Stimulated activated CD4-positive, alpha-beta T cell treated with anti-CD3 and anti-CD28 coated beads, TNF-alpha, amount 100 ng/mL, for 4 hours (primary cell): ENCODE measurements at regions not wholly inside any gene's neighbourhood (a gene's known extent, or its start where the extent isn't known, plus 50 kb on each side); places are given as distances from the start of the nearest gene placed in this dataset.
A peak's percentile ranks its signal among the peaks of the same experiment; 100 is the strongest.

Source experiments
- DNase-seq, 3 experiments: peaks; one replicate each; pipeline ENCODE4 v3.0.0-alpha.2; 2020; ENCODE audit warnings: low read depth in 3 of 3

DNA sequence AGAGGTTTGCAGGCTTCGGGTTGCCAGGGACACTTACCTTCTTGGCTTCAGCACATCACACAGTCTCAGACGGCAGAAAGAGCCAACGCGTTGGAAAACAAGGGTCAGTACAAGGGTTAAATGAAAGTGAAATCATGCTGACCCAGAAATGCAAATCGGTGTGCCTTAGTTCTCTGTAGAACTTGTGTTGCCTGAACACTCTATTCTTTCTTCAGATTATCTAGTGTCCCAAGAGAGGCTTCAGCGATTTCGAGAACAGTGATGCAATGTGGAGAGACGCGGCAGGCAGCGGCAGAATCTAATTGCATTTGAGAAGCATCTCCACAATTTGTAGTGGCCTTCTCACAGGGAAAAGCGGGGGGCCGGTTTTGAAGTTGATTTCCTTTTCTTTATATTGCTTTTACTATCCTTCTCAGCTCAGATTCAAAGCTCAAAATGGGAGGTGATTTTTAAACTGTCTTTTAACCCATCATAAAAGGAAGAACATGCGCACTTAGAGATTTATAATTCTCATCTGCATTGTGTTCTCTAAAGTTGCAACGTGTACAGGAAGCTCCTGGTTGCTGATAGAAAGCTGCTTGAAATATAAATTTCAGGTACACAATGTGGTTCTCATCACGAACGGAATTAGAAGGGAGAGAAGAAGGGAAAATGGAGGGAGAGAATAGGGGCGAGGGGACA, 67.8 kb upstream of the EGLN3 start:
- peak in 1 of 3 experiments; percentile 1 for DNase-seq

DNA sequence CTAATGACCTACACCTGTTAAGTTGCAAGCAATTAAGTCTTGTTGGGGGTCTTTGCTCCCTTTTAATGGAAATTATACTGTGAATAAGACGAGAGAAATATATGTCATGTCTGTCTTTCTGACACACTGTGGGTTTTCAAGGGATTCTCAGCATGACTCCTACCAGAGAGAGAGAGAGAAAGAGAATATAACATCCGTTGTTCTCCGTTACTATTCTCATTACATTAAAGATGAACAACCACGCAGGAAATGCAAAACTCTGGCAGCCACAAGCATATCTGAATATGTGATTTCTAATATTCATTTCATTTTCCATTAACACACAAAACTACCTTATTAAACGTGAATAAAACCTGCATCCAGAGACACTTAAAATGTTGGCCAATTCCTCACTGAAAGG, 67.3 kb upstream of the EGLN3 start:
- no peak for DNase-seq

DNA sequence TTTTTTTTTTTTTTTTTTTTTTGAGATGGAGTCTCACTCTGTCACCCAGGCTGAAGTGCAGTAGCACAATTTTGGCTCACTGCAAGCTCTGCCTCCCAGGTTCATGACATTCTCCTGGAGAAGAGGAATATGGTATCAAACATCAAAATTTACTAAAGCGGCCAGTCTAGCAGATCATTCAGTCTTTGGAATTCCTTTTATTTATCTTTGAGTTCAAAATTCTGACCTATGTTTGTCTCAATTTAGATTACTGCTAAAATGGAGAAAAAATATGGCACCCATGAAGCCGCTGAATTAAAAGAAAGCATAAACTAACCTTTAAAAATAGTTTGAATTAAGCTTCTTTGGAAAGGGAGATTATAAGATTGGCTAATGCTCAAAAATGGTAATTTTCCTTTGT, 64.5 kb upstream of the EGLN3 start:
- DNase-seq, result no peak

DNA sequence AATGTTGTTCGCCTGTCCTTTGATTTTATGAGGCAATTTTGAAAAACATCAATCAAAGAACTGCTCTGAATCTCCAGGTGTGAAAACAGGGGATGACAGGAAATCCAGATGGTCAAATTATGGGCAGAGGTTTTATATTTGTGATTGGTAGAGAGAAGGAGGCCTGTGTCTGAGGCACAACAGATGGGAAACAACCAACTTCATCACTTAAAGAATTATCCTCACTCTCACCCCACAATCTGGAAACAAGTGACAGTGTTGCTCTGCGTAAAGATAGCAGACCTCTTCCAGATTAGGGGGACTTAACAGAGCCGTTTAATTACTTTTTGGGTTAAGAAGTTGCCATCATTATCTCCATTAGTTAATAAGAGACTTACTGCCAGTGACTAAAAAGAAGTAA, 64.1 kb upstream of the EGLN3 start:
- no peak for DNase-seq

DNA sequence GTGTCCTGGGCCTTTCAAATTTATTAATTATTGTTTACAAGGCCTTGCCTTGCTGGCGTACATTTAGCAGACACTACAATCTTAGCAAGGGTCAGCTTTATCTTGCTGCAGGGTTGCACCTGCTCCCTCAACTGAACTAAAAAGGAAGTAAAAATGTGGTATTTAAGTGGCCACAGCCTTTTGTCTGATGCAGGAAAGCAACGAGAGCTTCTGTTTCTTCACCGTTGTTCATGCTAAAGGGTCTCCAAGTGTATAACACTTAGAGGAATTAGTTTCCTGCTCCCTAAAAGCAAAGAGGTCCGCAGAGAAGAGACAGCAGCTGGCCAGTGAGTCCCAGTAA, 62.8 kb upstream of the EGLN3 start:
- DNase-seq, result no peak

DNA sequence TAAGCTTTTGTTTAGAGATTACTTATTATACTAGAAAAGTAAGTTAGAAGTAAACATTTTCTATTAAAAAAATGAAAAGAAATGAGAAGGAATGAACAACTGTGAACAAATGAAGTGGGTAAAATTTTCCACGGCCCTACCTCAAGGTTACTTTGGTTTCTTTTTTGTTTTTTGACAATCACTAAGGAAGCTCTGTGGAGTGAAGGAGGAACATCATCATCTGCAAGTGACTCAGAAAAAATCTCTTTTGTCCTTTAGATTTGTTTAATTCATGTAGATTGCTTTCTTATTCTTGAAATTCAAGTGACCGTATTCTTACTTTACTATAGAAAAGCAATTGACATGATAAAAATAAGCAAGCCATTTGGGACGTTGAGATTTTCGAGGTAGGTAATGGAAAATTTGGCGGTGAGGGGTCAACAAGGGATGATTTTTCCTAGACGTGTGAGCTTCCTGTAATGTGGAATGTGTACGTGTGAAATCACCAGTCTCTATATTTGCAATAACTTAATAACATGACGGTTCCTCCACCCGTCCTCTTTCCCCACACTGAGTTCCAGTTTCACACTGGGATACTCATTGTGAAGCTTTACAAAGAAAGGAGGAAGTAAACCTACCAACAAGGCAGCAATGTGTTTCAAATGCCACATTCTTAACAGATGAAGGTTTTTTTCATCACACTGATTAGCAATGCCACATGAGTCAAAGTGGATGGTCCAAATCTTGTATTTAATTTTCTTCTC, 62.3 kb upstream of the EGLN3 start:
- DNase-seq, result no peak

DNA sequence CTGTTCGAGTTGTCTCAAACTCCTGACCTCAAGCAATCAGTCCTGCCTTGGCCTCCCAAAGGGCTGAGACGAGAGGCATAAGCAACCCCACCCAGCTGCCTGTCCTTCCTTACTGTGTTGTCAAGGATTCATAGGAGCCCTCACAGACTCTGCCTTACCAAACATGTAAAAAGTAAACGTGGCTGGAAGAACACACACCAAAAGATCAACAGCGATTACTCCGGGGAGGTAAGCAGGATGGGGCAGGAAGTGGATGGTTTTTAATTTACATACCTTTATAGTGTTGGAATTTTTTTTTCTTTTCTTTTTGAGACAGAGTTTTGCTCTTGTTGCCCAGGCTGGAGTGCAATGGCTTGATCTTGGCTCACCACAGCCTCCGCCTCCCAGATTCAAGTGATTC, 61.5 kb upstream of the EGLN3 start:
- DNase-seq, result no peak

DNA sequence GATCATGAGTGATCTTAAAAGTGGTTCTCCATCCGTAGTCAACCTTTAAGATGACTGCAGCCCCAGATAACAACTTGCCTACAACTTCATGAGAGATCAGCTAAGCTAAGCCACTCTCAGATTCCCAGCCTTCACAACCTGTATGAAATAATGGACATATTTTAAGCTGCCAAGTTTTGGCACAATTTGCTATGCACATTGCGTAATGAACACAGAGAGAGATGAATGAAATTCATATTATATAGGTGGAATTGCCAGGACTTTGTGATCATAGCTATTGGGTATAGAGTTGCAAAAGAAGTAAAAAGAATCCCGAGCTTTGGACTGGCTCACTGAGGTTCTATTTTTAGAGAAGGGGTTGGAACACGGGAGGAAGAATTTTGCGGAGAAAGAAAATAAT, 59.1 kb upstream of the EGLN3 start:
- DNase-seq, result no peak

DNA sequence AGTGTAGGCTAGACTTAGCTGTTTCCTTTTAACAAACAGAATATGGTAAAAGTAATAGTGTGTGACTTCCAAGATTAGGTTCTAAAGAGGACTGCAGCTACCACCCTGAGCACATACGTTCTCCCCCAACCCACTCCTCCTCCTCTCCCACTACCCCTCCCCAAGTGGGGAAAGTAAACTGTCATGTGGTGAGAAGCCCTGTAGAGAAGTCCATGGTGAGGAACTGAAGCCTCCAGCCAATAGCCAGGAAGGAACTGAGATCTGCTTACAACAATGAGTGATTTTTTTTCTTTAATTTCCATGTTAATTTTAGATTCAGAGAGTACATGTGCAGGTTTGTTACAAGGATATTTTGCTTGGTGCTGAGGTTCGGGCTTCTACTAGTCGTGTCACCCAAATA, 57.0 kb upstream of the EGLN3 start:
- DNase-seq, result no peak

DNA sequence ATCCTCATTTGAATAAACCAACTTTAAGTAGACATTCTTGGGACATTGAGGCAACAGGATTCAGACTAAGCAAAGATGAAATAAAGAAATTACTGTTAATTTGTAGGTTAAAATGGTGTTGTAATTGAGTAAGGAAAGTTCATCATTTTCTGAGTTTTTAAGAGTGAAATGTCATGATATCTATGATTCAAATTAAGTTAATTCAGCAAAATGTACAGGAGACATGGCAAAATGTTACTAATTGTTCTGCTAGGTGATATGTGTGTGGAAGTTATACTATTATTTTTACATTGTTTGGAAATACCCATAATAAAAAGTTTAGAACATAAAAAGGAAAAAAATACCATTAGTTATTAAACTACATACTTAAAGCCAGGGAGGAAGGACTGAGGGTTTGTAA, 55.0 kb upstream of the EGLN3 start:
- DNase-seq, result no peak

DNA sequence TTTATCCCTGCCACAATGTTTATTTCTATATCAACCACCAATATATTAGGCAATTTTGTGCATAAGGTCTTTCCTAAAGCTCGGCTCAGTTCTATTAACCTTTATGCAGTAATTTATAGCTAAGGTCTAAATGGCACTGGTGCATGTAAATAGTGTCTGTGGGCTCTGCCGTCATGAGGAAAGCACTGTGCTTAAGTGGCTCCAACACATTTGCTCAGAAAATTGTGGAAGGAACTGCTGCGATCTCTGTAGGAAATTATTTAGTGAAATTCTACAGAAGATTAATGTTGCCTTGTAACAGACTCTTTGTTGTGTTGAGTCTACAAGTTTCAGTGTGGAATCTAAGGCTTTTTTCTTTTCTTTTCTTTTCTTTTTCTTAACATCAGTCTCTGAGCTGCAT, 54.0 kb upstream of the EGLN3 start:
- no peak for DNase-seq

DNA sequence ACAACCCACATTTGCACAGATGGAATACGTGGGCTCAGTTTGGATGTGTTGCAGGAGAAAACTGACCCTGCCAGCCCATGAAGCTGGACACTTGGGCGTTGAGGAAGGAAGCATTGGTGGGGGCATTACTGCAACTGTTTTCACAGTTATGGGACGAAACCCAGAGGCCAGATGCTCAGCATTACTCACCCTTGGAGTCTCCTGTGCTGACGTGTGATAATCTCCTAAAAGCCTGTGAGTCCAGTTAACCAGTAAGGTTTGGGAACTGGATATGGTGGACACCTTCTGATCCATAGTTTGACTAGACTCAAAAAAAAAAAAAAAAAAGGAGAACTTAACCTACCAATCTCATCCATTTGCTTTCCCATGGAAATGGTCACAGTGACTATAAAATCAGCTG, 52.8 kb upstream of the EGLN3 start:
- no peak for DNase-seq

DNA sequence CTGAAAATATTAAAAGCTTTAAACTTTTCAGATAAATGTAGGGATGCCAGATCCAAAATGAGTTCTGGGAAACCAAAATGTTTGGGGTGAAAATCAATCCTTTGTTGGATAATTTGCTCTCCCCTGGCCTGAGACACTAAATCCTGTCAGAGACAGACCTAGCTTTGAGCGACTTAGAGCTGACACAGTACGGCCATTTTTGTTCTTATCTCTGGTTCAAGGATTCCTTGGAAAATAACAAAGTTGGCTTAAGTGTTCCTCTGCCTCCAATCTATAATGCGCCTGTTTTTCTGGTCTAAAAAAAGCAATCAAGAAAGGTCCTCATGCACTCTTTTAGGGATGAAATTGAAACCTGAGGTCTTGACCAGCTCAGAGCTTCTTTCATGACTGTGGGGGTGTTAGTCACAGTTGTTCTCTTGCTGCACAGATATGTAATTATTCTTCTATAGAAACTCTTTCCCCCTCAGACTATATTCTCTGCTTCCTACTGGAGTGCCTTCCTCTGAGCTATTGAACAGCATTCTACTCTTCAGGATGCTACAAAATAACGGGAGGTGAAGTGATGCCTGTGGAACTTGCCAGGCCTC, 52.3 kb upstream of the EGLN3 start:
- DNase-seq, result no peak
